Nucleus accumbens (tissue), 56 donors: ENCODE measurements at regions not wholly inside any gene's neighbourhood (a gene's known extent, or its start where the extent isn't known, plus 50 kb on each side); places are given as distances from the start of the nearest gene placed in this dataset.
"Not testable (repeated sequence)": the region's sequence is repeated elsewhere in the genome, so short reads cannot be mapped to it uniquely, and the experiment has no call there.

ENCODE experiments used
- DNase-seq, 56 donors: peaks; one replicate each; lab custom pipeline; 2025; lab: John Stamatoyannopoulos, UW

GRCh38 chr10:126722726-126723125 is 52.2 kb upstream of the C10orf90 start:
- no peak for DNase-seq

- no peak for DNase-seq
These were observed 52.7 kb upstream of the C10orf90 start for GRCh38 chr10:126723226-126723625.

GRCh38 chr10:126729314-126729870 is 58.9 kb upstream of the C10orf90 start:
- DNase-seq, result no peak

GRCh38 chr10:126730856-126731609 is 60.5 kb upstream of the C10orf90 start:
- DNase-seq, result no peak

GRCh38 chr10:126731610-126731990 is 61.1 kb upstream of the C10orf90 start:
- no peak for DNase-seq

- no peak for DNase-seq
These were observed 61.8 kb upstream of the C10orf90 start for GRCh38 chr10:126732308-126732707.

- no peak for DNase-seq
These were observed 62.4 kb upstream of the C10orf90 start for GRCh38 chr10:126732868-126733267.

GRCh38 chr10:126734015-126734414 is 63.5 kb upstream of the C10orf90 start:
- peak in 1 of 56 donors; percentile 13 for DNase-seq

- DNase-seq, result peak in 10 of 56 donors; percentile 1 to 27 (median 7)
These were observed 64.5 kb upstream of the C10orf90 start for GRCh38 chr10:126734967-126735366.

- DNase-seq, result no peak
These were observed 65.6 kb upstream of the C10orf90 start for GRCh38 chr10:126736142-126736541.

GRCh38 chr10:126736727-126737126 is 66.2 kb upstream of the C10orf90 start:
- DNase-seq, result no peak

- no peak for DNase-seq
These were observed 67.5 kb upstream of the C10orf90 start for GRCh38 chr10:126738001-126738400.

GRCh38 chr10:126744571-126744970 is 74.1 kb upstream of the C10orf90 start:
- DNase-seq, result no peak

GRCh38 chr10:126749015-126749655 is 78.6 kb upstream of the C10orf90 start:
- peak in 53 of 56 donors; percentile 1 to 84 (median 58) for DNase-seq

GRCh38 chr10:126754966-126755365 is 84.5 kb upstream of the C10orf90 start:
- no peak for DNase-seq

GRCh38 chr10:126758867-126759266 is 88.4 kb upstream of the C10orf90 start:
- no peak for DNase-seq

- no peak for DNase-seq
These were observed 89.0 kb upstream of the C10orf90 start for GRCh38 chr10:126759531-126759930.

- DNase-seq, result not testable (repeated sequence)
These were observed 96.2 kb upstream of the C10orf90 start for GRCh38 chr10:126766646-126767045.

- DNase-seq, result no peak
These were observed 100.3 kb upstream of the C10orf90 start for GRCh38 chr10:126770809-126771208.

GRCh38 chr10:126776168-126776567 is 105.7 kb upstream of the C10orf90 start:
- no peak for DNase-seq

GRCh38 chr10:126777714-126778113 is 107.2 kb upstream of the C10orf90 start:
- DNase-seq, result no peak
